ENCODE measurements at regions not wholly inside any gene's neighbourhood (a gene's known extent, or its start where the extent isn't known, plus 50 kb on each side); places are given as distances from the start of the nearest gene placed in this dataset.

- peaks cover 11% of the 10 kb centered on the region for H3K4me1 Mint-ChIP-seq
- DNase-seq (ENCODE audit: low spot score) (no peak), ATAC-seq (no peak)
- H3K27me3 Mint-ChIP-seq (ENCODE audit: insufficient read depth, low read depth, poor library complexity) = peaks cover 4% of the 10 kb centered on the region
- peaks cover 8% of the 10 kb centered on the region; the same call in 2 of the 3 replicates for H3K36me3 Mint-ChIP-seq (ENCODE audit: low read depth)
- no peak overlapping the region for H3K27ac ChIP-seq (ENCODE audit: low read depth)
- H3K4me3 Mint-ChIP-seq = no peak overlapping the region
- H3K9me2 ChIP-seq (ENCODE audit: insufficient read depth) = no peaks in the 10 kb centered on the region
- H3K4me3 ChIP-seq = no peak overlapping the region
- peaks cover 7% of the 10 kb centered on the region for H3K4me1 ChIP-seq (ENCODE audit: insufficient read depth)
- no peaks in the 10 kb centered on the region for H3K79me2 ChIP-seq (replicated peaks; ENCODE audit: insufficient read depth)
- H4K20me1 ChIP-seq (replicated peaks; ENCODE audit: insufficient read depth) = no peaks in the 10 kb centered on the region
- no peak overlapping the region for H3K27ac Mint-ChIP-seq
- peaks cover 6% of the 10 kb centered on the region for H3K36me3 ChIP-seq (ENCODE audit: insufficient read depth)
- H3K27me3 ChIP-seq (ENCODE audit: insufficient read depth) = no peaks in the 10 kb centered on the region
- H3K4me2 ChIP-seq = no peak overlapping the region
- H3F3A ChIP-seq (replicated peaks; ENCODE audit: low read depth) = no peaks in the 10 kb centered on the region
- TF ChIP-seq ZNF331 (CRISPR knock-in tag; IDR thresholded peaks at IDR 0.05; ENCODE audit: low read depth) (no peak), STAT1 (IDR thresholded peaks at IDR 0.05; ENCODE audit: unreplicated experiment) (no peak), NANOG (IDR thresholded peaks at IDR 0.05; ENCODE audit: borderline replicate concordance) (no peak), ETS1 (IDR thresholded peaks at IDR 0.05) (no peak), REST (IDR thresholded peaks at IDR 0.05; ENCODE audit: unreplicated experiment) (no peak), EZH2phosphoT487 (IDR thresholded peaks at IDR 0.05; ENCODE audit: unreplicated experiment) (no peak), POLR2AphosphoS5 (IDR thresholded peaks at IDR 0.05; ENCODE audit: low read depth) (no peak), JUNB (IDR thresholded peaks at IDR 0.05; ENCODE audit: unreplicated experiment) (no peak), EZH2 (IDR thresholded peaks at IDR 0.05; ENCODE audit: low read depth, unreplicated experiment) (no peak), ZNF462 (CRISPR knock-in tag; IDR thresholded peaks at IDR 0.05) (no peak), CTCF (conservative IDR thresholded peaks at IDR 0.05; ENCODE audit: low read depth in 2 of 2) (no peak), ZNF114 (CRISPR knock-in tag; IDR thresholded peaks at IDR 0.05) (no peak), CREB1 (CRISPR knock-in tag; IDR thresholded peaks at IDR 0.05; ENCODE audit: low read depth) (no peak)
- H2AFZ ChIP-seq = no peak overlapping the region
- peaks cover 18% of the 10 kb centered on the region for H3K9me3 Mint-ChIP-seq
These were observed 443.7 kb downstream of the TNS1 start for GRCh38 chr2:217559084-217559483.
